ENCODE measurements at regions not wholly inside any gene's neighbourhood (a gene's known extent, or its start where the extent isn't known, plus 50 kb on each side); places are given as distances from the start of the nearest gene placed in this dataset.

- no peaks in the 10 kb centered on the region for H3K9me1 ChIP-seq (ENCODE audit: control insufficient read depth, insufficient read depth, low read length)
- intact Hi-C loops (cut with micrococcal nuclease) (no loop called here), in situ Hi-C loops (cut with MboI) (no loop called here)
- FAIRE-seq, result no peak
- no peak overlapping the region for H3K4me3 ChIP-seq
- H3K4me2 ChIP-seq (ENCODE audit: insufficient read depth, low read length), result no peak overlapping the region
- H4K20me1 ChIP-seq (replicated peaks; ENCODE audit: control insufficient read depth, insufficient read depth, low read length), result no peaks in the 10 kb centered on the region
- H3K79me2 ChIP-seq (ENCODE audit: control insufficient read depth, insufficient read depth, low read length), result no peaks in the 10 kb centered on the region
- H3K27ac ChIP-seq (ENCODE audit: extremely low read depth, low read depth, low read length), result no peak overlapping the region
- no peaks in the 10 kb centered on the region for H3K27me3 ChIP-seq (ENCODE audit: control insufficient read depth in 2 of 2, insufficient read depth in 2 of 2, low read length in 2 of 2)
- BruUV-seq (replicated peaks), result no TSS peak
- CTCF ChIA-PET (ENCODE audit: low intra/inter-chr PET ratio), result no interaction called here
- WGBS (ENCODE audit: insufficient coverage, low coverage, missing lambda C conversion rate), result 0% methylated on average over 5 of the region's 5 CpGs
- POLR2A ChIA-PET, result interaction anchor here (0.9 kb wide), 1 partner anchor 43 kb away, joined by 3 read pairs; no protein-coding TSS in a partner anchor
- no peak overlapping the region for H2AFZ ChIP-seq (ENCODE audit: low read depth, low read length)
- H3K36me3 ChIP-seq (ENCODE audit: control insufficient read depth, insufficient read depth, low read length), result no peaks in the 10 kb centered on the region
- no peak for ATAC-seq
- TF ChIP-seq ELF1 (tag; IDR thresholded peaks at IDR 0.05) (no peak), ASH1L (IDR thresholded peaks at IDR 0.05; ENCODE audit: borderline replicate concordance, low read depth, partially characterized antibody) (no peak), ZNF592 (IDR thresholded peaks at IDR 0.05) (no peak), CXXC5 (CRISPR knock-in tag; IDR thresholded peaks at IDR 0.05) (no peak), HDAC8 (tag; IDR thresholded peaks at IDR 0.05) (no peak), ATF3 (IDR thresholded peaks at IDR 0.05) (no peak), ATF3 (CRISPR knock-in tag; conservative IDR thresholded peaks at IDR 0.05) (no peak), THRA (IDR thresholded peaks at IDR 0.05) (no peak), ELK1 (CRISPR knock-in tag; IDR thresholded peaks at IDR 0.05) (no peak), SMC3 (conservative IDR thresholded peaks at IDR 0.05; ENCODE audit: insufficient read depth, low read depth, low read length) (no peak), POLR2A (conservative IDR thresholded peaks at IDR 0.05) (no peak), JUND (IDR thresholded peaks at IDR 0.05; ENCODE audit: borderline replicate concordance, low read depth, low read length) (no peak), JUND (tag; IDR thresholded peaks at IDR 0.05; ENCODE audit: borderline replicate concordance, low read depth, low read length) (no peak), EWSR1 (IDR thresholded peaks at IDR 0.05; ENCODE audit: borderline replicate concordance, low read depth, partially characterized antibody) (no peak), ZNF134 (CRISPR knock-in tag; conservative IDR thresholded peaks at IDR 0.05) (no peak)
- no peaks in the 10 kb centered on the region; the same call in 1 of the 2 replicates for H3K9me3 ChIP-seq (replicated peaks; ENCODE audit: control insufficient read depth, insufficient read depth, low read depth, low read length)
- H3K9ac ChIP-seq (ENCODE audit: insufficient read depth in 1 of 2, low read depth in 2 of 2, low read length in 2 of 2), result no peak overlapping the region
- DNase-seq (ENCODE audit: extremely low read depth in 1 of 4, low spot score in 3 of 4), result no peak
- no peaks in the 10 kb centered on the region for H3K4me1 ChIP-seq (replicated peaks in 1 of 2; ENCODE audit: control insufficient read depth in 2 of 2, insufficient read depth in 2 of 2, low read length in 2 of 2)
These were observed 99.5 kb downstream of the CXXC4 start for GRCh38 chr4:104395168-104395614.
